Stimulated activated naive CD8-positive, alpha-beta T cell treated with anti-CD3 and anti-CD28 coated beads, Interleukin-15, amount 100 ng/mL, for 72 hours (primary cell): ENCODE measurements at regions not wholly inside any gene's neighbourhood (a gene's known extent, or its start where the extent isn't known, plus 50 kb on each side); places are given as distances from the start of the nearest gene placed in this dataset.
"Not testable (repeated sequence)": the region's sequence is repeated elsewhere in the genome, so short reads cannot be mapped to it uniquely, and the experiment has no call there.

Source experiments
- ATAC-seq: fragments of 150-1000 bp; cut with Tn5 transposase; 2 replicates; pipeline ENCODE4 v1.10.0; 2021; ENCODE audit warnings: mild to moderate bottlenecking, moderate library complexity
- DNase-seq, 2 donors: peaks; one replicate each; pipeline ENCODE4 v3.0.0; 2021 to 2022
- H3K27ac Mint-ChIP-seq, 2 donors: one replicate each; pipeline ENCODE4 v1.8.0; 2022; ENCODE audit warnings: mild to moderate bottlenecking in 2 of 2, mixed read lengths in 2 of 2, moderate library complexity in 2 of 2
- H3K27me3 Mint-ChIP-seq: one replicate; pipeline ENCODE4 v1.8.0; 2022; ENCODE audit warnings: mixed read lengths
- H3K4me1 Mint-ChIP-seq: one replicate; pipeline ENCODE4 v1.8.0; 2022; ENCODE audit warnings: mild to moderate bottlenecking, mixed read lengths
- H3K4me3 Mint-ChIP-seq, 2 donors: one replicate each; pipeline ENCODE4 v1.8.0; 2022; ENCODE audit warnings: mild to moderate bottlenecking in 2 of 2, mixed read lengths in 2 of 2, moderate library complexity in 1 of 2
- H3K9me3 Mint-ChIP-seq, 2 donors: one replicate each; pipeline ENCODE4 v1.8.0; 2022; ENCODE audit warnings: mixed read lengths in 2 of 2

DNA sequence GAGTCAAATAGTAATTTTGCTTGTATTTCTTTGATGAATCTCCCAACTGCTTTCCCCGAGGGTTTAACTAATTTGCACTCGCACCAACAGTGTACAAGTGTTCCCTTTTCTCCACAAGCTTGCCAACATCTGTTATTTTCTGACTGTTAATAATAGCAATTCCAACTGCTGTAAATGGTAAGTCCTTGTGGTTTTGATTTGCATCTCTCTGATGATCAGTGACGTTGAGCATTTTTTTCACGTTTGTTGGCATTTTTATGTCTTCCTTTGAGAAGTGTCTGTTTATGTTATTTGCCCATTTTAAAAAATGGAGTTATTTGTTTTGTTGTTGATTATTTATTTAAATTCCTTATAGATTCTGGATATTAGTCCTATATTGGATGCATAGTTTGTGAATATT lies 399.8 kb upstream of the MAN1A1 start:
- H3K9me3 Mint-ChIP-seq: no peaks in the 10 kb centered on the region
- peaks cover 19% of the 10 kb centered on the region for H3K27me3 Mint-ChIP-seq
- DNase-seq (no peak), ATAC-seq (no peak)
- no peaks in the 10 kb centered on the region for H3K4me1 Mint-ChIP-seq
- H3K4me3 Mint-ChIP-seq: no peak overlapping the region
- H3K27ac Mint-ChIP-seq: no peak overlapping the region

DNA sequence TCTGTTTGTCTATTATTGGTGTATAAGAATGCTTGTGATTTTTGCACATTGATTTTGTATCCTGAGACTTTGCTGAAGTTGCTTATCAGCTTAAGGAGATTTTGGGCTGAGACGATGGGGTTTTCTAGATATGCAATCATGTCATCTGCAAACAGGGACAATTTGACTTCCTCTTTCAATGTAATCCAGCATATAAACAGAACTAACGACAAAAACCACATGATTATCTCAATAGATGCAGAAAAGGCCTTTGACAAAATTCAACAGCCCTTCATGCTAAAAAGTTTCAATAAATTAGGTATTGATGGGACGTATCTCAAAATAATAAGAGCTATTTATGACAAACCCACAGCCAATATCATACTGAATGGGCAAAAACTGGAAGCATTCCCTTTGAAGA lies 399.0 kb upstream of the MAN1A1 start:
- not testable (repeated sequence) for H3K4me3 Mint-ChIP-seq, H3K4me1 Mint-ChIP-seq, ATAC-seq, H3K27ac Mint-ChIP-seq, DNase-seq, H3K9me3 Mint-ChIP-seq
- peaks cover 19% of the 10 kb centered on the region for H3K27me3 Mint-ChIP-seq

DNA sequence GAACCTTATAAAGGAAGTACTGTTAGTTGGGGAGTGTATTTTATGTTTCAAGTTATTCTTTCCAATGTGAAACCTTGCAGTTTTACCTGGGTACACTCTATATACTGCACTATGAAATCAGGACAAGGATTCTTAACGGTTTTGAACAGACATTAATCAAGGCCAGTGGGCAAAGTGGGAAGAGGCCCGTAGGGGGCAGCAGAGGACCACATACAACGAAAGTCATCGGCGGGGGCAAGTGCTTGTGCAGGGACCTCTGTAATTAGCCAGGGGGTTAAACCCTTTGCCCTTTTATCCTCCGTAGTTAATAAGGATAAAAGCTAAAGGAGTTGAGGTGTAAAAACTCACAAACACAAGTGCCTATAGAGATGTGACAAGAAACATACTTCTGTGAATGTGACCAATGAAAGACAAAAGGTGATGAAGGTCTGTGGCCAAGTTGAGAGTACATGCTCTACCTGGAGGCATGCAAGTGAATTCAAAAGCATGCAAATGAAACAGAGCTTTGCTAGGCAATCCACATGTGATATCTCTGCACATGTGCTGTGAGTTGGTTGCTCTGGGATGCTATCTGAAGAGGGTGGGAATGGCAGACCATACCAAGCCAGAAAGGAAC lies 392.7 kb upstream of the MAN1A1 start:
- ATAC-seq (peak; percentile 85), DNase-seq (peak; percentile 55 to 59)
- no peak overlapping the region for H3K27ac Mint-ChIP-seq
- no peaks in the 10 kb centered on the region for H3K27me3 Mint-ChIP-seq
- no peaks in the 10 kb centered on the region for H3K4me1 Mint-ChIP-seq
- H3K9me3 Mint-ChIP-seq: no peaks in the 10 kb centered on the region
- H3K4me3 Mint-ChIP-seq: no peak overlapping the region

DNA sequence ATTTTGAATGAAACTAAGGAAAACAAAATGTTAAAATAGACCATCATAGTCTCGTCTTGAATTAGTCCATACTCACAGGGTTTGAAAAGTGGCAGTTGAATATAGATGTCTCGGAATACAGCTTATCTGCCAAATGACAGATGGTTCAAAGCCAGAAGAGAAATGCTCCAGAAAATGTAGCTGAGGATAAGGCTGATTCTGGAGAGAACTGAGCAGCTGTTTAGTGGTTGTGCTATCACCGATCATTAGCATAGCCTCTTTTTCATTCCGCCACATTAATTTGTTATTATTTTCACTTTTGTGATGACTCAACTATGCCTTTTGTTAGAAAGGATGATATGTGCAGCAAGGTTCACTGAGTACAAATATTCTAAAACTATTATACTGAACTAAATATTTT lies 390.2 kb upstream of the MAN1A1 start:
- Mint-ChIP-seq H3K9me3 (no peaks in the 10 kb centered on the region), H3K27ac (no peak overlapping the region), H3K27me3 (peaks cover 22% of the 10 kb centered on the region), H3K4me3 (no peak overlapping the region), H3K4me1 (no peaks in the 10 kb centered on the region)
- DNase-seq (no peak), ATAC-seq (no peak)

DNA sequence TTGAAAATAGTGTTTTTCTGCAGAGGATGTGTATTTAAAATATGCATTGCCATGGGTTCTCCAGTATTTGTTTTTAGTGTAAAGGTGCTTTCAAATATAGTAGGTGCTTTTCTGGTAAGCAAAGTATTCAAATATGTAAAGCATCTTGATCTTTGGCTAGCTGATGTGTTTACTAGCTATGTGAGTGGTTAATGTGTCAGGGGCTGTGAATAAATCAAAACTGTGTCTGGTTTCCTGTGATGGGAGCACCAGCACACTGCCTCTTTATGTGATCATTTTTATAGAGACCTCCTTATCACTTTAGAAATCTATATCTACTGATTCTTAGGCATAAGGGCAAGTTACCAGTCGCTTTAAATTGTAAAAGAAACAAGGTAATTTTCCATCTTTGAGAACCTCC lies 388.9 kb upstream of the MAN1A1 start:
- ATAC-seq (no peak), DNase-seq (no peak)
- Mint-ChIP-seq H3K4me1 (no peaks in the 10 kb centered on the region), H3K27me3 (peaks cover 23% of the 10 kb centered on the region), H3K4me3 (no peak overlapping the region), H3K27ac (no peak overlapping the region), H3K9me3 (no peaks in the 10 kb centered on the region)

DNA sequence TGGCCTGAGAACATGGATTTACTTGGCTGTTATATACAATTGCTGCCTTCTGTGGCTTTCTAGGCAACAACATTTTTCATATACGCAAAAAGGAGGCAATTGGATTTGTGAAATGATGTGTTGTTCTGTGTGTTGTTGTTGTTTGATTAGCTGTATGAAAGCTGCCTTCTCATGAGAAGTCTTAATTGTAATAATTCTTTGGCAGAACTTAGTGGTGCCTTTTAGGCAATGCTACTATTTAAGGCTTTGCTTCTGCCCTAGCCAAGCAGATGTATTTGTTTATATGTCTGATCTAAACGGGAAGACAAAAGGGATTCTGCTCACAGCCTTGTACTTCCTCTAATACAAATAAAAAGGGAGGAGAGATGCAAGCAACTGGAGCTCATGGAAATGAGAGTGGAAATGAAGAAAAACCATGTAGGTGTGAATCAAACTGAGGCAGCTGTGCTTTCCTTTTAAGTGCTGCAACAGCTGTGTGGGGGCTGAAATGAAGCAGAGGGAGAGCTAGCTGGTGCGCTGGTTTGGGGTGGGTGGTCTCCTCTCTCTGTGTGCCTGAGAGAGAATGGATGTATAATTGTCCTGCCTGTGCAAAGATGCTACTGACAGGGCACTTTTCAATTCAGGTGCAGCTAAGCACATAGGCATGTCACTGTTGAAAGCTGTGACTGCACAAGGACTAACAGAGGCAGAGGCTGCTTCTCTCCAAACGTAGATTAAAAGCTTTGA lies 386.9 kb upstream of the MAN1A1 start:
- no peak for ATAC-seq
- Mint-ChIP-seq H3K4me3 (no peak overlapping the region), H3K4me1 (no peaks in the 10 kb centered on the region), H3K27ac (peak overlapping the region in 1 of 2 donors; percentile 27), H3K27me3 (peaks cover 23% of the 10 kb centered on the region), H3K9me3 (no peaks in the 10 kb centered on the region)
- no peak for DNase-seq

DNA sequence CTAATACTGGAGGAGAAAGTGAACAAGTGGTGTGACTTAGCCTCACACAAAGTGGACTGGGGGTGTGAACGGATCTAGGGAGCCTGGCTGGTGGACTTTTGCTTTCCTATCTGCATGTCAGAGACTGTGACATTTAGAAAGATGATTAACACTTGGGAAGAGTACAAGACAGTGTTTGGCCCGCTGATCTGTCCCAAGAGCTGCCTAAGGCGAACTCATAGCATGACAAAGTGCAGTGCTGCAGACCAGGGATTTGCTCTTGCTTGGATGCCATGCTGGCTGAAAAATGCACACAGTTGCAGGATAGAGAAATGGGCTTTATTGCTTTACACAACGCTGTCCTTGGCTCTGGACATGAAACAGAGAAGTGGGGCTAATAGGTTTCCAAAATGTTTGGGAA lies 386.0 kb upstream of the MAN1A1 start:
- Mint-ChIP-seq H3K4me3 (no peak overlapping the region), H3K27me3 (peaks cover 23% of the 10 kb centered on the region), H3K27ac (no peak overlapping the region), H3K4me1 (no peaks in the 10 kb centered on the region), H3K9me3 (no peaks in the 10 kb centered on the region)
- ATAC-seq (no peak), DNase-seq (no peak)

DNA sequence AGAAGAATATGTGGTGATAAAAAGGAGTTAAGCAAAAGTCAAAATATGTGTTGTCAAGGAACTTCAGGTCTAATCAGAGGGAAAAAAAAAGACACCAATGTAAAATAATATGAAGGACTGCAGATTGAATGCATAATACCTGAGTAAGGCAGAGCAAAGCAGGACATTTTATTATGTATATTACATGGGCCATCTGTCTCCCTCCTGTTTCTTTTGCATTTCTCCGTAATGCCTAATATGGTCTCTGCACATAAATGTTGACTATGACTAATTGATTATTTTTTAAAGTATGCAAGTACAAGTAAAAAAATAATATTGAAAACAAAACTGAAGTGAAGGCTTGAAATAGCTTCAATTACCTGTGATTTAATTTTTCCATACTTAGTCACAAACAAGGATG lies 384.7 kb upstream of the MAN1A1 start:
- no peak for DNase-seq
- no peak overlapping the region for H3K4me3 Mint-ChIP-seq
- no peaks in the 10 kb centered on the region for H3K4me1 Mint-ChIP-seq
- no peak overlapping the region for H3K27ac Mint-ChIP-seq
- no peak for ATAC-seq
- no peaks in the 10 kb centered on the region for H3K9me3 Mint-ChIP-seq
- peaks cover 23% of the 10 kb centered on the region for H3K27me3 Mint-ChIP-seq

DNA sequence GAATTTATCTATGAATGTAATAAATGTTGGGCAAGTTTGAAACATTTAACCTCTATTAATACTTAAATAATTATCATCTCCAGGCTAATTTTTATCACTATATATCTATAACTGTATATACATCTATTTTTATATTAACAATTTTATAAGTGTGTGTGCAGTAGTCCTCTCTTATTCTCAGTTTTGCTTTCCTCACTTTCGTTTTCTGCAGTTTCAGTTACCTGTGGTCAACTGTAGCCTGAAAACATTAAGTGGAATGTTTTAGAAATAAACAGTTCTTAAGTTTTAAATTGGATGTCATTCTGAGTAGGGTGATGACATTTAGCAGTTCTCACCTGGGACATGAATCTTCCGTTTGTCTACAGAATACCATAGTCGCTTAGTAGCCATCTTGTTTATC lies 379.4 kb upstream of the MAN1A1 start:
- DNase-seq (no peak), ATAC-seq (no peak)
- Mint-ChIP-seq H3K27me3 (peaks cover 10% of the 10 kb centered on the region), H3K4me1 (no peaks in the 10 kb centered on the region), H3K27ac (no peak overlapping the region), H3K9me3 (no peaks in the 10 kb centered on the region), H3K4me3 (no peak overlapping the region)

DNA sequence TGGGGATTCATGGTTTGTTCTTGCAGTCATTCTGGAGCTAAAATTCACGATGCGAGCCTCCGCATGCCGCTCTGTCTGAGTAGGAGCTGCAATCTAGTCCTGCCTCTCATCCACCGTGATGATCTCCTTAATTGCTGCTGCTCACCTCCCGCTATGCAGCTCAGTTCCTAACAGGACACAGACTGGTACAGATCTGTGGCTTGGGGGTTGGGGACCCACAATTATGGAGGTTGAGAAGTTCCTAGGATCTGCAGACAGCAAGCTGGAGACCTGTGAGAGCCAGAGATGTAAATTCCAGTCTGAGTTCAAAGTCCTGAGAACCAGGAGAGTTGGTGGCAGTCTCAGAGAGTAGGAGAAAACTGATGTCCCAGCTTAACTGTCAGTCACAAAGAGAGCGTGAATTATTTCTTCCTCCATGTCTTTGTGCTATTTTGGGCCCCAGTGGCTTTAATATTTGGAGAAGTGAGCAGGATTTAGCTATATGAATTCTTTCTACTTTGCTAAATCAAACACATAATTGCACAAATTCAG lies 378.7 kb upstream of the MAN1A1 start:
- peak overlapping the region in 1 of 2 donors; percentile 30 for H3K27ac Mint-ChIP-seq
- DNase-seq (no peak), ATAC-seq (no peak)
- H3K9me3 Mint-ChIP-seq: peaks cover 0 to 5% of the 10 kb centered on the region in 2 donors
- H3K4me3 Mint-ChIP-seq: no peak overlapping the region
- no peaks in the 10 kb centered on the region for H3K4me1 Mint-ChIP-seq
- H3K27me3 Mint-ChIP-seq: peaks cover 16% of the 10 kb centered on the region

DNA sequence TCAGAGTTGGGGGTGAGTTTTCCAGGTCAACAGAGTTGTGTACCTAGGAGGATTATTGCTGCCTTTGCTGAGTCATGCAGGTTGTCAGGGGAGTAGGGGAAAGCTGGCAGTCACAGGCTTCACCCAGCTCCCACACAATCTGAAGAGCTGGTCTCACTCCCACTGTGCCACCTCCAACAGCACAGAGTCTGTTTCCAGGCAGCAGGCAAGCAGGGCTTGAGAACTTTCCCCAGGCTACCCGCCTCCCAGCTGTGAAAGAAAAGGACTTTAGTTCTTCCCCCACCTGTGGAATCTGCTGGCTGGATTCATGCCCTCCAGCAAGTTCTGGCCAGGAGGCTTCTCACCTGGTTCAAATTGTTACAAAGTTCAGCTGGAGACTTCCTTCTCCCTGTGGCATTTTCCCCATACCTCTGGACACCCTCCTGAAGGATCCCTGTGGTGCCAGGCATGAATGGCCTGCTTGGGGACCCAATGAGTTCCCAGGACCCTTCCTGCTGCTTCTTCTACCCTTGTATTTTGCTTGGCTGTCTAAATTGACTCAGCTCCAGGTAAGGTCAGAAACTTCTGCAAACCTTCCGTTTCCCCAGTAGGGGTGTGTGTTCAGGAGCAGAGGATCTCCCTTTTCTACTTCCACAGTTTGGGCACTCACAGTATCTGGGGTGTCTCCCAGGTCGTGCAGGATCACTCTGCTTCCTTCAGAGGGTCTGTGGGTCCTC lies 378.1 kb upstream of the MAN1A1 start:
- peaks cover 18% of the 10 kb centered on the region for H3K27me3 Mint-ChIP-seq
- DNase-seq (no peak), ATAC-seq (no peak)
- H3K4me1 Mint-ChIP-seq: no peaks in the 10 kb centered on the region
- H3K9me3 Mint-ChIP-seq: peaks cover 0 to 7% of the 10 kb centered on the region in 2 donors
- peak overlapping the region in 1 of 2 donors; percentile 30 for H3K27ac Mint-ChIP-seq
- H3K4me3 Mint-ChIP-seq: no peak overlapping the region

DNA sequence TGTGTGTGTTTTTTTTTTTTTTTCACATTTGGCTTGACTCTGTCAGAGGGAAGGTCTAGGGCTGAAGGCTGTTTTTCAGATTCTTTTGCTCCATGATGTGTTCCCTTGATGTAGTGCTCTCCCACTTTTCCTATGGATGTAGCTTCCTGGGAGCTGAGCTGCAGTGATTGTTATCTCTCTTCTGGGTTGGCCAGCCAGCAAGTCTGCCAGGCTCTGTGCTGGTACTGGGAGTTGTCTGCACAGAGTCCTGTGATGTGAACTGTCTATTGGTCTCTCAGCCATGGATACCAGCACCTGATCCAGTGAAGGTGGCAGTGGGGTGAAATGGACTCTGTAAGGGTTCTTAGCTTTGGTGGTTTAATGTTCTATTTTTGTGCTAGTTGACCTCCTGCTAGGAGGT lies 377.4 kb upstream of the MAN1A1 start:
- not testable (repeated sequence) for DNase-seq, H3K4me1 Mint-ChIP-seq, H3K4me3 Mint-ChIP-seq, H3K9me3 Mint-ChIP-seq, ATAC-seq
- Mint-ChIP-seq H3K27me3 (peaks cover 18% of the 10 kb centered on the region), H3K27ac (peak overlapping the region in 1 of 2 donors; percentile 3)

DNA sequence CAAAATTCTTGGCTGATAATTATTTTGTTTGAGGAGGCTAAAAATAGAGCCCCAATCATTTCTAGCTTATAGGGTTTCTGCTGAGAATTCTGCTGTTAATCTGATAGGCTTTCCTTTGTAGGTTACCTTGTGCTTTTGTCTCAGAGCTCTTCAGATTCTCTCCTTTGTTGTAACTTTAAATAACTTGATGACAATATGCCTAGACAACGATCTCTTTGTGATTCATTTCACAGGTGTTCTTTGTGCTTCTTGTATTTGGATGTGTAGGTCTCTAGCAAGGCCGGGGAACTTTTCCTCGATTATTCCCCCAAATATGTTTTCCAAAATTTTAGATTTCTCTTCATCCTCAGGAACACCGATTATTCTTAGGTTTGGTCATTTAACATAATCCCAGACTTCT lies 376.5 kb upstream of the MAN1A1 start:
- ATAC-seq (no peak), DNase-seq (no peak)
- no peaks in the 10 kb centered on the region for H3K4me1 Mint-ChIP-seq
- no peak overlapping the region for H3K4me3 Mint-ChIP-seq
- peaks cover 18% of the 10 kb centered on the region for H3K27me3 Mint-ChIP-seq
- no peak overlapping the region for H3K27ac Mint-ChIP-seq
- H3K9me3 Mint-ChIP-seq: peaks cover 0 to 7% of the 10 kb centered on the region in 2 donors

DNA sequence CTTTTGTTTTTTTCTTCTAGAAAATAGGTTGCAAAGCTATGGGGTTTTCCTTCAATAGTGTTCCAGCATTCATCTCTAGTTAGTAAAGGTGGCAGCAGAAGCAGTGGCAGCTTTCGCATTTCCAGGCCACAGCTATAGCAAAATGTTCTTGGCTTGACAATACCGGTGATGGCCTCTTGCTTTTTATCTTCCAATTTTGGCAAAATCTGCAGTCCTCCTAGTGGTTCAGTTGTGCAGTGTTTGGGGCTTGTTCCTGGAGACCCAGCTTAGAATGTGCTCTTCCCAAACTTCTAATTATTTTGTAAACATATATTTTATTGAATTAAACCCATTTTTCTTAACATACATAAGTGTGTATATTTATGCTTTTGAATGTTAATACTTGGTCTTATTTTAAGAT lies 370.6 kb upstream of the MAN1A1 start:
- H3K27ac Mint-ChIP-seq: no peak overlapping the region

DNA sequence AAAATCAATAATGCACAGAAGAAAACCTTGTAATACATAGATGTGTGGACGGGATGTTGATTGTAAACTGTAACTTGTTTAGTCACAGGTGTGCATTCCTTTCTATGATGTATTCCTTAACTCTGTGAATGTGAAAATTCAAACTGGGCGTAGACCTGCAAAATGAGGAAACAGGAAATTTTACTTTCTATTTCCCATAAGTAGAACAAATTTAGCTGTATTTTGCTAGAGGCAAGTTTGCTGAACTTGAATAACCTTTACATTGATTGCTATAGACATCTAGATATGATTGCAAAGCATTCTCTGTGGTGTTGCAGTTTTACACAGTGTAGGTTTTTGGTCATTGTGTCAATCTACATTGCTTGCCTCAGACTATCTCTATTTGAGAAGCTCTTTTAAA lies 368.4 kb upstream of the MAN1A1 start:
- no peak for ATAC-seq

More for the DNA sequence above, 370.6 kb upstream of the MAN1A1 start:
- peaks cover 0 to 7% of the 10 kb centered on the region in 2 donors for H3K9me3 Mint-ChIP-seq
- no peak overlapping the region for H3K4me3 Mint-ChIP-seq
- no peaks in the 10 kb centered on the region for H3K4me1 Mint-ChIP-seq
- no peak for DNase-seq
- H3K27me3 Mint-ChIP-seq: peaks cover 8% of the 10 kb centered on the region
- no peak for ATAC-seq

DNA sequence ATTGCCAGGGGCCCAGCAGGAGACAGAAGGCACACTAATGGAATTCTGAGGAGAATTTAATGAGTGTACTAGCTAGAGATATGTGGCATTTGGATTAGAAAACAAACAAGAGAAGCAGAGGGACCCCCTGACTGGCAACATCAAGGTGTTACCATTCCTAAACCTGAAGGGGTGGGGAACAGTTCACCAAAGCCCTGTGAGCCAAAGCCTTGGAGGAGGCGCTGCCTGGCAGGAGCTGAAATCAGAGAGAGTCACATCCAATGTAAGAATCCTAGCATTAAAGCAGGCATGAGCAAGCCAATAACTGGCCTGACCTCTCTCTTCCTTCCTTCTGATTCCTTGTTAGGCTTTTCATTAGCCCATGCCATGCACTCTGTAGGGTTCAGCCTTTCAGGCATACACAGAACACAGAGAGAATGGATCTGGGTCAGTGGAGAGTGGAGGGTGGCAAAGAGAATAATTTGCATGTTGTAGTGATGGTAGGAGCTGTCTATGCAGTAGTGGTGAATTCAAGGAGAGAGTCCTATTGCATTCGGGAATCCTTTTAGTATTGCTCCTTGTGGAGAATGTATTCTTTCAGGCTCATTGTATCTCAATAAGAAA lies 367.2 kb upstream of the MAN1A1 start:
- DNase-seq (no peak), ATAC-seq (no peak)
- Mint-ChIP-seq H3K4me3 (no peak overlapping the region), H3K9me3 (no peaks in the 10 kb centered on the region), H3K4me1 (no peaks in the 10 kb centered on the region), H3K27me3 (no peaks in the 10 kb centered on the region), H3K27ac (peak overlapping the region in 1 of 2 donors; percentile 57)

More for the DNA sequence above, 368.4 kb upstream of the MAN1A1 start:
- no peaks in the 10 kb centered on the region for H3K9me3 Mint-ChIP-seq
- H3K27ac Mint-ChIP-seq: no peak overlapping the region
- H3K4me3 Mint-ChIP-seq: no peak overlapping the region
- DNase-seq: no peak
- no peaks in the 10 kb centered on the region for H3K4me1 Mint-ChIP-seq
- H3K27me3 Mint-ChIP-seq: no peaks in the 10 kb centered on the region
